Panc1 (cell line): ENCODE measurements at regions not wholly inside any gene's neighbourhood (a gene's known extent, or its start where the extent isn't known, plus 50 kb on each side); places are given as distances from the start of the nearest gene placed in this dataset.

Experiments
- ATAC-seq: fragments of 200-7000 bp; cut with Tn5 transposase; 2 replicates; pipeline ENCODE4 v1.9.1; 2020; ENCODE audit warnings: mild to moderate bottlenecking, moderate library complexity
- BruUV-seq: library from RNA; stranded (reverse); fragments of 400-500 nt; replicated peaks from 2 replicates; lab custom pipeline; 2021; lab: Mats Ljungman, UMichigan
- CTCF ChIA-PET: fragments of 300-600 bp; sonication (Branson Sonifier 250); formaldehyde crosslinking; loops from one replicate; lab custom pipeline; 2022; ENCODE audit warnings: antibody characterized with exemption; lab: Charles Lee
- POLR2A ChIA-PET: fragments of 300-600 bp; sonication (Branson Sonifier 250); formaldehyde crosslinking; loops from one replicate; lab custom pipeline; 2022; ENCODE audit warnings: antibody characterized with exemption; lab: Charles Lee
- DNase-seq: peaks from one replicate; pipeline ENCODE4 v3.0.0-alpha.2; 2010; ENCODE audit warnings: low read depth, low spot score
- H3K27ac ChIP-seq: 2 replicates; pipeline ENCODE4 v1.5.1; 2011; ENCODE audit warnings: mild to moderate bottlenecking, low read length, inconsistent platforms
- H3K27me3 ChIP-seq: fragments of 200-500 bp; sonication (Bioruptor generic); 2 replicates; pipeline ENCODE4 v1.6.0; 2014; ENCODE audit warnings: low read length, inconsistent platforms; ENCODE audit not compliant: control insufficient read depth, insufficient read depth
- H3K36me3 ChIP-seq: fragments of 200-500 bp; sonication (Bioruptor generic); 2 replicates; pipeline ENCODE4 v1.5.1; 2014; ENCODE audit warnings: inconsistent platforms, mild to moderate bottlenecking, low read length, moderate library complexity; ENCODE audit not compliant: control insufficient read depth, insufficient read depth
- H3K4me1 ChIP-seq: 2 replicates; pipeline ENCODE4 v1.5.1; 2011; ENCODE audit warnings: inconsistent platforms, mild to moderate bottlenecking, low read length, moderate library complexity; ENCODE audit not compliant: control insufficient read depth, insufficient read depth
- H3K4me3 ChIP-seq, 2 experiments: 2 replicates each; pipeline ENCODE4 v1.5.1; 2011 to 2012; ENCODE audit warnings: low read depth in 2 of 2, low read length in 2 of 2, mild to moderate bottlenecking in 2 of 2, inconsistent platforms in 1 of 2, moderate library complexity in 1 of 2
- H3K9me3 ChIP-seq: fragments of 200-500 bp; sonication (Bioruptor generic); 2 replicates; pipeline ENCODE4 v1.5.1; 2014; ENCODE audit warnings: low read depth, mild to moderate bottlenecking, inconsistent platforms, low read length, moderate library complexity; ENCODE audit not compliant: control insufficient read depth, insufficient read depth
- CTCF ChIP-seq: fragments of 450-650 bp; IDR thresholded peaks from 2 replicates; pipeline ENCODE4 v1.5.1; 2017; ENCODE audit warnings: mild to moderate bottlenecking
- POLR2AphosphoS5 ChIP-seq: IDR thresholded peaks from 2 replicates; pipeline ENCODE4 v1.6.1; 2012; ENCODE audit warnings: mild to moderate bottlenecking, low read depth, low read length, moderate library complexity
- REST ChIP-seq, 2 experiments: IDR thresholded peaks; 2 replicates each; pipeline ENCODE4 v1.6.1; 2011 to 2012; ENCODE audit warnings: low read depth in 2 of 2, control low read depth in 1 of 2, low read length in 1 of 2, mild to moderate bottlenecking in 1 of 2, moderate library complexity in 1 of 2; ENCODE audit not compliant: insufficient read depth in 1 of 2
- SIN3A ChIP-seq: IDR thresholded peaks from 2 replicates; pipeline ENCODE4 v1.6.1; 2012; ENCODE audit warnings: low read depth, mild to moderate bottlenecking, low read length, moderate library complexity, borderline replicate concordance; ENCODE audit not compliant: insufficient read depth
- TCF7L2 ChIP-seq: IDR thresholded peaks from 2 replicates; pipeline ENCODE4 v1.6.1; 2011; ENCODE audit warnings: mild to moderate bottlenecking, low read depth, low read length, inconsistent platforms
- in situ Hi-C: cut with HindIII; loops from 2 replicates; pipeline ENCODE4 v1.10.0; 2016; ENCODE audit warnings: low sequenced_read_pairs, low pct_unique_long_range_greater_than_20kb
- intact Hi-C: fragments of 100-400 bp; cut with micrococcal nuclease; formaldehyde crosslinking; loops from one replicate; pipeline ENCODE4 v1.10.0; 2022; ENCODE audit not compliant: unreplicated experiment

- H3K9me3 ChIP-seq: no peaks in the 10 kb centered on the region
- H3K27ac ChIP-seq: no peak overlapping the region
- ChIA-PET POLR2A (no interaction called here), CTCF (no interaction called here)
- BruUV-seq: no TSS peak
- no peak for ATAC-seq
- no peaks in the 10 kb centered on the region for H3K27me3 ChIP-seq
- in situ Hi-C loops (no loop called here), intact Hi-C loops (no loop called here)
- no peak for DNase-seq
- H3K36me3 ChIP-seq: no peaks in the 10 kb centered on the region
- no peaks in the 10 kb centered on the region for H3K4me1 ChIP-seq
- H3K4me3 ChIP-seq: no peak overlapping the region
- TF ChIP-seq TCF7L2 (no peak), POLR2AphosphoS5 (no peak), SIN3A (no peak), REST (IDR thresholded peaks at IDR 0.05; ENCODE audit: insufficient read depth in 1 of 2, low read depth in 2 of 2, low read length in 1 of 2) (no peak), CTCF (no peak)
These were observed 459.3 kb upstream of the NRP1 start for GRCh38 chr10:33793793-33794192.

GRCh38 chr10:33791272-33791660 is 456.8 kb upstream of the NRP1 start:
- intact Hi-C loops (no loop called here), in situ Hi-C loops (no loop called here)
- POLR2A ChIA-PET: no interaction called here
- H3K4me3 ChIP-seq: no peak overlapping the region
- H3K36me3 ChIP-seq: no peaks in the 10 kb centered on the region
- TF ChIP-seq TCF7L2 (no peak), POLR2AphosphoS5 (no peak), SIN3A (no peak), REST (IDR thresholded peaks at IDR 0.05; ENCODE audit: insufficient read depth in 1 of 2, low read depth in 2 of 2, low read length in 1 of 2) (no peak), CTCF (no peak)
- no peaks in the 10 kb centered on the region for H3K27me3 ChIP-seq
- ATAC-seq (no peak), DNase-seq (no peak)
- H3K27ac ChIP-seq: no peak overlapping the region
- H3K9me3 ChIP-seq: no peaks in the 10 kb centered on the region
- no peaks in the 10 kb centered on the region for H3K4me1 ChIP-seq
- CTCF ChIA-PET: no interaction called here
- BruUV-seq: no TSS peak
